GM10266 (cell line): ENCODE measurements at regions not wholly inside any gene's neighbourhood (a gene's known extent, or its start where the extent isn't known, plus 50 kb on each side); places are given as distances from the start of the nearest gene placed in this dataset.
A peak's percentile ranks its signal among the peaks of the same experiment; 100 is the strongest.

Experiments used
- DNase-seq: peaks from one replicate; pipeline ENCODE4 v3.0.0; 2012; ENCODE audit errors: extremely low spot score
- TF ChIP-seq, protein P1 (sequence below): IDR thresholded peaks from 2 replicates; pipeline ENCODE4 v1.5.1; 2012; ENCODE audit warnings: mild to moderate bottlenecking, low read depth; ENCODE audit not compliant: control insufficient read depth, insufficient read depth; ENCODE audit errors: missing control alignments

DNA sequence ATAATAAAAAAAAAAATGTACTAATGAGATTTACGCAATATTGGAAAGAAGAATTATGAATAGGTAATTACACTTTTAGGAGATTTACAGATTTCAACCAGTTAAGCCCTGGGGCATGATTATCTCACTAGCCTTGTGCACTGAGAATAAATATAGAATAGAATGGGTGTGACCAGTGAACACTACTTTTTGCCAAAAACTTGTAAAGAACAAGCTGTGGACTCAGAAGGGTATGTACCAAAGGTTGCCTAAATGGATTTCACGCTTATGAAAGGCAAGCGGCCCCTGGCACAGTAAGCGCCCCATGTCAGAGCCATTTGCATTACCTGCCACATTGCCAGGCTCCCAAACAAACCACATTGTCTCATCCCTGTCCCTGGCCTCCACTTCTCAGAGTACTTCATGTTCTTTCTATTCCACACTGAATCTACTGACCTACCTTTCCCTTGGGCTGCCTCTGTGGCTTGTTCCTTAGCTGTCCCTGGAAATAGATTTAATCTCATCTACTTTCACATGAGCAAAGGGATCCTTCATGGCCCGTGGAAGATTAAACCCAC, 170.6 kb upstream of the DIO2 start:
- DNase-seq, result no peak
- TF ChIP-seq, protein P1, sequence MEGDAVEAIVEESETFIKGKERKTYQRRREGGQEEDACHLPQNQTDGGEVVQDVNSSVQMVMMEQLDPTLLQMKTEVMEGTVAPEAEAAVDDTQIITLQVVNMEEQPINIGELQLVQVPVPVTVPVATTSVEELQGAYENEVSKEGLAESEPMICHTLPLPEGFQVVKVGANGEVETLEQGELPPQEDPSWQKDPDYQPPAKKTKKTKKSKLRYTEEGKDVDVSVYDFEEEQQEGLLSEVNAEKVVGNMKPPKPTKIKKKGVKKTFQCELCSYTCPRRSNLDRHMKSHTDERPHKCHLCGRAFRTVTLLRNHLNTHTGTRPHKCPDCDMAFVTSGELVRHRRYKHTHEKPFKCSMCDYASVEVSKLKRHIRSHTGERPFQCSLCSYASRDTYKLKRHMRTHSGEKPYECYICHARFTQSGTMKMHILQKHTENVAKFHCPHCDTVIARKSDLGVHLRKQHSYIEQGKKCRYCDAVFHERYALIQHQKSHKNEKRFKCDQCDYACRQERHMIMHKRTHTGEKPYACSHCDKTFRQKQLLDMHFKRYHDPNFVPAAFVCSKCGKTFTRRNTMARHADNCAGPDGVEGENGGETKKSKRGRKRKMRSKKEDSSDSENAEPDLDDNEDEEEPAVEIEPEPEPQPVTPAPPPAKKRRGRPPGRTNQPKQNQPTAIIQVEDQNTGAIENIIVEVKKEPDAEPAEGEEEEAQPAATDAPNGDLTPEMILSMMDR, result no peak

DNA sequence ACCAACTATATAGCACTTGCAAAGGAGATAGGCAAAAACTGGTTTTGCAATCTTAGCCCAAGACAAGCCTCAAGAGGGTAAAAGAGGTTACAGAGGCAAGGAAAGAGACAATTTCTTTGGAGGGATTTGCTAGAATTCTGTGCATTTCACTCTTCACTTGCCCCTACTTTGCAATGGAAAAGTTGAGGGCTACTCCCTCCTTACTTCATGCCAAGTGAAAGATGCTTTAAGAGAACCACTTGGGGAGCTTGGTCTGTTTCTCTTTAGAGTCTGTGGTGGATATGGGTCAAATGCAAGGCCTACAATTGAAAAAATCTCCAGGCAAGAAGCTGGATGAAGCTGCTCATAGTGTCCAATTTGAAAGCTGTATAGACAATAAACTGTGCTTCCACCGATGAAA, 167.7 kb upstream of the DIO2 start:
- DNase-seq, result no peak
- TF ChIP-seq, protein P1, result no peak

DNA sequence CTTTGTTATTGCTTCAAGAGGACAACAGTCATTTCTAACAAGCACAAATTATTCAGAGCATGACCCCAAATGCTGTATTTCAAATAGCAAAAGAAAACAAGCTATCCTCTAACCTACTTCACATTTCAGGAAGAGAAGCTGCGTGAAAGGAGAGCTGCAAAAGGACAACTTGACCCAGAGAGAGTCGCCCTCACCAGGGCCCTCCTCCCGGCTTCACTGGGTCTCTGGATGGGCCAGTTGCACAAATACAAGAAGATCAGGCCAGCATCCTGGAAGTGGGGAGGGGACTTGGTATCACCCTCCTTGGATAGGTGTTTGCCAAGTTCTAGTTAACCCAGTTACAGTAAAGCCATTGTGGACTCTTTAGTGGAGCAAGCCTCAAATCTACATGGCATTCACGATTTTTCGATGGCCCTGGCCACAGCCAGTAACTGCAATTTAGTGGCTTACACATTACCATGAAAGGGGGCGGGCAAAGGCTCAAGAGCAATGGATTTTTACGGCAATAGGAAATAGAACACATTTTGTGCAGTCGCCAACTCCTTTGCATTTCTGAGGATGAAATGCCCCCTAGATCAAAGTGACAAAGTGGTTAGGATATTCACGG, 166.9 kb upstream of the DIO2 start:
- TF ChIP-seq, protein P1, result no peak
- DNase-seq, result no peak

DNA sequence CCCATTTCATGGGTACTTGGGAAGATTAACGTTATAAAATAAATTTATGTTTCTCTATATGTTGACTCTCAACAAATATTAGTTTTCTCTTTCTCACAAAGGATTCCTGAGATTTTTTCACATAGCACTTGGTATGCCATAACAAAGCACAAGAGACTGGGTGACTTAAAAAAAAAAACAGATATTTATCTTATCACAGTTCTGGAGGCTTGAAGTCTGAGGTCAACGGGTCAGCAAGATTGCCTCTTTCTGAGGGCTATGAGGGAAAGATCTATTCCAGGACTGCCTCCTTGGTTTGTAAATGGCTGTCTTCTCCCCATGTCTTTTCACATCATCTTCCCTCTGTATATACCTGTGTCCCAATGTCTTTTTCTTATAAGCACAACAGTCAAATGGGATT, 153.5 kb upstream of the DIO2 start:
- no peak for DNase-seq
- TF ChIP-seq, protein P1, result no peak

DNA sequence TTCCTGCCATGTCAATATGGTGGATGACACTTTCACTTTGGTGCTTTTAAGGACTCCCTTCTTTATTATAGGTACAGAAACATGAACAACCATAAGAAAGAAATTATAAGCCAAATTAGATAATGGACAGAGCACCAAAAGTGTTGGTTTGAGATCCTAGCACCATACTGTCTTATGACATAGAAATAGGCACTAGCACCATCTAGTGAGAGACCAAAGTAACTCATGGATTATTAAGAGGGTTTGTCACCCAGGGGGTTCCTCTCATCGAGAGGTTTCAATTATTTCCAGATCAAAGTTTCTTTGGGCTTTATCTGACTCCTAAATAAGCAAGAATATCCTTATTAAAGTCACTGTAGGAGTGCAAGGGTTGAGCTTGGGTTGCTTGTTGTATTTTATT, 153.0 kb upstream of the DIO2 start:
- peak; percentile 11 for DNase-seq
- TF ChIP-seq, protein P1, result peak; percentile 19

DNA sequence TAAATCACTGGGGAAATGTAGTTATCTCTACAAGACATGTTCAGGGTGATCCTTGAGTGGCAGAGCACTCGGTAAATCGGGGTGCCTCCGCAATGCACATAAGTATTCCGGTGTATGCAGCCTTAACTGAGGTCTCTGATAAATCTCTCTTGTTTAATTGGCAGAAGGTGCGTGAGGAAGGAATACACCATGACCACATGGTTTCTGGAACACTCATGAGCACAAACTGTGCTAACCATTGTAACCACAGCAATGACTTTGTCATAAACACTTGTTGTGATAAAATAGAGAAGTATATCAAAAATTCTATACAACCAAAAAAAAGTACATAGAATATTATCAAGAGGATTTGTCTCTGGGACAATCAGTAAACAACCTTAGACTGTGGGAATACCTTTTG, 146.8 kb upstream of the DIO2 start:
- no peak for DNase-seq
- TF ChIP-seq, protein P1, result no peak

DNA sequence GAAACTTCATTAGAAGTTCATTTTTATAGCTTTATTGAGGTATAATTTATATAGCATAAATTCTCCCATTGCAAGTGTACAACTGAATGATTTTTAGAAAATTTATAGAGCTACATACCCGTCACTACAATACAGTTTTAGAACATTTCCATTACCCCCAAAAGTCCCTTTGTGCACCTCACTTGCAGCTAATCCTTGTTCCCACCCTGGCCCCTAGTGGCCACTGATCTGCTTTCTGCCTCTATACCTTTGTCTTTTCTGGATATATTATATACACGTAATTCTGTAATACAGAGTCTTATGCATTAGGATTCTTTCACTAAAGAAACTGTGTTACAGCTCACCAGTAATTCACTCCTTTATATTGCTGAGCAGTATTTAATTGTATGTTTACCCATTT, 145.1 kb upstream of the DIO2 start:
- no peak for DNase-seq
- TF ChIP-seq, protein P1, result no peak
